ENCODE measurements at regions not wholly inside any gene's neighbourhood (a gene's known extent, or its start where the extent isn't known, plus 50 kb on each side); places are given as distances from the start of the nearest gene placed in this dataset.

GRCh38 chr12:28132398-28132797 is 57.9 kb upstream of the CCDC91 start:
- no peaks in the 10 kb centered on the region for H3K9me1 ChIP-seq (replicated peaks; ENCODE audit: control insufficient read depth, extremely low read depth, insufficient read depth, low read length)
- intact Hi-C loops (cut with micrococcal nuclease): no loop called here
- no peak overlapping the region for H3K27ac ChIP-seq (ENCODE audit: insufficient read depth, low read depth, low read length)
- H2AFZ ChIP-seq (ENCODE audit: low read depth, low read length): no peak overlapping the region
- no peak for DNase-seq (ENCODE audit: low read depth, low spot score)
- no peaks in the 10 kb centered on the region for H4K20me1 ChIP-seq (replicated peaks; ENCODE audit: control insufficient read depth, extremely low read depth, insufficient read depth, low read length)
- no peak overlapping the region for H3K9ac ChIP-seq (replicated peaks; ENCODE audit: extremely low read depth, insufficient read depth, low read length)
- H3K9me3 ChIP-seq (replicated peaks; ENCODE audit: control insufficient read depth, insufficient read depth, low read length): no peaks in the 10 kb centered on the region
- CTCF ChIA-PET: interaction anchor here (1.6 kb wide), 1 partner anchor 191 kb away, joined by 3 read pairs; no protein-coding TSS in a partner anchor
- TF ChIP-seq MYC (IDR thresholded peaks at IDR 0.05; ENCODE audit: low read depth, low read length): no peak
- no peak for TF ChIP-seq MAX (IDR thresholded peaks at IDR 0.05; ENCODE audit: insufficient read depth, insufficient read length)
- no peak for TF ChIP-seq JUN (IDR thresholded peaks at IDR 0.05; ENCODE audit: borderline replicate concordance, insufficient read depth, insufficient read length, low read depth)
- TF ChIP-seq, protein P1, sequence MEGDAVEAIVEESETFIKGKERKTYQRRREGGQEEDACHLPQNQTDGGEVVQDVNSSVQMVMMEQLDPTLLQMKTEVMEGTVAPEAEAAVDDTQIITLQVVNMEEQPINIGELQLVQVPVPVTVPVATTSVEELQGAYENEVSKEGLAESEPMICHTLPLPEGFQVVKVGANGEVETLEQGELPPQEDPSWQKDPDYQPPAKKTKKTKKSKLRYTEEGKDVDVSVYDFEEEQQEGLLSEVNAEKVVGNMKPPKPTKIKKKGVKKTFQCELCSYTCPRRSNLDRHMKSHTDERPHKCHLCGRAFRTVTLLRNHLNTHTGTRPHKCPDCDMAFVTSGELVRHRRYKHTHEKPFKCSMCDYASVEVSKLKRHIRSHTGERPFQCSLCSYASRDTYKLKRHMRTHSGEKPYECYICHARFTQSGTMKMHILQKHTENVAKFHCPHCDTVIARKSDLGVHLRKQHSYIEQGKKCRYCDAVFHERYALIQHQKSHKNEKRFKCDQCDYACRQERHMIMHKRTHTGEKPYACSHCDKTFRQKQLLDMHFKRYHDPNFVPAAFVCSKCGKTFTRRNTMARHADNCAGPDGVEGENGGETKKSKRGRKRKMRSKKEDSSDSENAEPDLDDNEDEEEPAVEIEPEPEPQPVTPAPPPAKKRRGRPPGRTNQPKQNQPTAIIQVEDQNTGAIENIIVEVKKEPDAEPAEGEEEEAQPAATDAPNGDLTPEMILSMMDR (IDR thresholded peaks at IDR 0.05; ENCODE audit: extremely low read depth in 1 of 2, insufficient read depth in 1 of 2, low read depth in 1 of 2, low read length in 2 of 2): no peak
- no peak for TF ChIP-seq POLR2A (IDR thresholded peaks at IDR 0.05; ENCODE audit: low read depth, low read length)
- no peak for TF ChIP-seq FOS (IDR thresholded peaks at IDR 0.05; ENCODE audit: borderline replicate concordance, insufficient read depth, low read length)
- TF ChIP-seq EZH2 (IDR thresholded peaks at IDR 0.05; ENCODE audit: borderline replicate concordance, low read depth, low read length, severe bottlenecking): no peak
- no peak for TF ChIP-seq POLR2AphosphoS5 (IDR thresholded peaks at IDR 0.05; ENCODE audit: insufficient read depth, low read depth, low read length)
- TF ChIP-seq GATA2 (IDR thresholded peaks at IDR 0.05; ENCODE audit: insufficient read depth, insufficient read length, low read depth, low read length): no peak
- POLR2A ChIA-PET: no interaction called here
- no peak overlapping the region for H3K4me3 ChIP-seq (replicated peaks in 1 of 3; ENCODE audit: insufficient read depth in 1 of 3, low read depth in 1 of 3, low read length in 3 of 3)
- H3K79me2 ChIP-seq (ENCODE audit: control insufficient read depth, insufficient read depth, low read length): no peaks in the 10 kb centered on the region
- no peak for FAIRE-seq
- peaks cover 21% of the 10 kb centered on the region for H3K4me1 ChIP-seq (ENCODE audit: control insufficient read depth, extremely low read depth, insufficient read depth, low read length)
- H3K4me2 ChIP-seq (ENCODE audit: insufficient read depth, low read length): no peak overlapping the region
- H3K36me3 ChIP-seq (ENCODE audit: control insufficient read depth in 2 of 2, extremely low read depth in 1 of 2, insufficient read depth in 2 of 2, low read length in 2 of 2): no peaks in the 10 kb centered on the region
- no TSS peak for BruUV-seq (replicated peaks)
- dilution Hi-C loops (cut with MboI; ENCODE audit: extremely low pct_ligation_motif_present, low sequenced_read_pairs): no loop called here
- H3K27me3 ChIP-seq (ENCODE audit: control insufficient read depth in 2 of 2, insufficient read depth in 2 of 2, low read length in 2 of 2): no peaks in the 10 kb centered on the region
